ENCODE measurements at regions not wholly inside any gene's neighbourhood (a gene's known extent, or its start where the extent isn't known, plus 50 kb on each side); places are given as distances from the start of the nearest gene placed in this dataset.

- Histone ChIP-seq H2BK12ac (ENCODE audit: insufficient read length, low read depth, low read length) (no peak overlapping the region), H3K79me2 (ENCODE audit: insufficient read depth, low read length) (no peaks in the 10 kb centered on the region), H3K56ac (ENCODE audit: insufficient read length, low read depth, low read length) (no peak overlapping the region), H4K20me1 (ENCODE audit: control insufficient read depth, insufficient read depth, insufficient read length) (no peaks in the 10 kb centered on the region), H2AFZ (ENCODE audit: low read length) (no peak overlapping the region), H3K4me1 (ENCODE audit: insufficient read depth, low read length) (no peaks in the 10 kb centered on the region), H3K23ac (ENCODE audit: insufficient read length, low read depth, low read length) (no peak overlapping the region), H3K27me3 (ENCODE audit: insufficient read depth, low read length) (no peaks in the 10 kb centered on the region; the same call in 1 of the 2 replicates), H3K4ac (ENCODE audit: low read depth, low read length) (no peak overlapping the region), H3K14ac (ENCODE audit: insufficient read depth, low read length) (no peak overlapping the region), H3T11ph (ENCODE audit: low read length) (no peak overlapping the region), H3K79me1 (ENCODE audit: insufficient read depth, low read depth, low read length, poor library complexity, severe bottlenecking) (no peaks in the 10 kb centered on the region), H3K27ac (ENCODE audit: insufficient read length, low read depth, low read length) (no peak overlapping the region), H3K9ac (ENCODE audit: extremely low read depth, insufficient read length, low read length) (no peak overlapping the region), H2BK120ac (ENCODE audit: low read depth, low read length, poor library complexity, severe bottlenecking) (no peak overlapping the region), H2AK5ac (ENCODE audit: insufficient read length, low read length) (no peak overlapping the region), H2BK15ac (ENCODE audit: low read depth, low read length) (no peak overlapping the region), H3K23me2 (ENCODE audit: insufficient read length, low read depth, low read length, poor library complexity, severe bottlenecking) (no peaks in the 10 kb centered on the region), H4K8ac (replicated peaks; ENCODE audit: insufficient read length, low read depth, low read length) (no peak overlapping the region), H3K18ac (ENCODE audit: insufficient read length, low read depth, low read length) (no peak overlapping the region), H3K9me3 (ENCODE audit: control insufficient read depth, low read depth, low read length) (no peaks in the 10 kb centered on the region), H4K5ac (ENCODE audit: insufficient read length, low read depth, low read length) (no peak overlapping the region), H2BK5ac (ENCODE audit: insufficient read length, low read length) (no peak overlapping the region), H2BK20ac (ENCODE audit: low read depth, low read length, poor library complexity, severe bottlenecking) (no peak overlapping the region), H4K91ac (ENCODE audit: insufficient read length, low read depth, low read length) (no peak overlapping the region), H3K4me2 (ENCODE audit: insufficient read depth, insufficient read length, low read length) (no peak overlapping the region)
- Mint-ChIP-seq H3K4me3 (no peak overlapping the region), H3K36me3 (ENCODE audit: insufficient read depth in 1 of 3, low read depth in 3 of 3) (peaks cover 0 to 5% (median 3%) of the 10 kb centered on the region in 3 experiments; a peak in 2 of 7 replicates), H3K27me3 (ENCODE audit: low read depth) (peaks cover 2% of the 10 kb centered on the region; the same call in 1 of the 2 replicates), H3K27ac (no peak overlapping the region; a peak in 1 of 7 replicates), H3K9me3 (no peaks in the 10 kb centered on the region), H3K4me1 (peaks cover 16 to 27% of the 10 kb centered on the region in 2 experiments)
- no CpG with 5 or more reads among the region's 5 CpGs for WGBS (ENCODE audit: extremely low coverage, insufficient read length, low lambda C conversion rate)
- TF ChIP-seq, protein P1, sequence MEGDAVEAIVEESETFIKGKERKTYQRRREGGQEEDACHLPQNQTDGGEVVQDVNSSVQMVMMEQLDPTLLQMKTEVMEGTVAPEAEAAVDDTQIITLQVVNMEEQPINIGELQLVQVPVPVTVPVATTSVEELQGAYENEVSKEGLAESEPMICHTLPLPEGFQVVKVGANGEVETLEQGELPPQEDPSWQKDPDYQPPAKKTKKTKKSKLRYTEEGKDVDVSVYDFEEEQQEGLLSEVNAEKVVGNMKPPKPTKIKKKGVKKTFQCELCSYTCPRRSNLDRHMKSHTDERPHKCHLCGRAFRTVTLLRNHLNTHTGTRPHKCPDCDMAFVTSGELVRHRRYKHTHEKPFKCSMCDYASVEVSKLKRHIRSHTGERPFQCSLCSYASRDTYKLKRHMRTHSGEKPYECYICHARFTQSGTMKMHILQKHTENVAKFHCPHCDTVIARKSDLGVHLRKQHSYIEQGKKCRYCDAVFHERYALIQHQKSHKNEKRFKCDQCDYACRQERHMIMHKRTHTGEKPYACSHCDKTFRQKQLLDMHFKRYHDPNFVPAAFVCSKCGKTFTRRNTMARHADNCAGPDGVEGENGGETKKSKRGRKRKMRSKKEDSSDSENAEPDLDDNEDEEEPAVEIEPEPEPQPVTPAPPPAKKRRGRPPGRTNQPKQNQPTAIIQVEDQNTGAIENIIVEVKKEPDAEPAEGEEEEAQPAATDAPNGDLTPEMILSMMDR (conservative IDR thresholded peaks at IDR 0.05): no peak
- no peak for DNase-seq
Measured at GRCh38 chr21:35908311-35909078, 151.8 kb downstream of the SETD4 start.

All from H9 (cell line).